ENCODE measurements at regions not wholly inside any gene's neighbourhood (a gene's known extent, or its start where the extent isn't known, plus 50 kb on each side); places are given as distances from the start of the nearest gene placed in this dataset.

DNA sequence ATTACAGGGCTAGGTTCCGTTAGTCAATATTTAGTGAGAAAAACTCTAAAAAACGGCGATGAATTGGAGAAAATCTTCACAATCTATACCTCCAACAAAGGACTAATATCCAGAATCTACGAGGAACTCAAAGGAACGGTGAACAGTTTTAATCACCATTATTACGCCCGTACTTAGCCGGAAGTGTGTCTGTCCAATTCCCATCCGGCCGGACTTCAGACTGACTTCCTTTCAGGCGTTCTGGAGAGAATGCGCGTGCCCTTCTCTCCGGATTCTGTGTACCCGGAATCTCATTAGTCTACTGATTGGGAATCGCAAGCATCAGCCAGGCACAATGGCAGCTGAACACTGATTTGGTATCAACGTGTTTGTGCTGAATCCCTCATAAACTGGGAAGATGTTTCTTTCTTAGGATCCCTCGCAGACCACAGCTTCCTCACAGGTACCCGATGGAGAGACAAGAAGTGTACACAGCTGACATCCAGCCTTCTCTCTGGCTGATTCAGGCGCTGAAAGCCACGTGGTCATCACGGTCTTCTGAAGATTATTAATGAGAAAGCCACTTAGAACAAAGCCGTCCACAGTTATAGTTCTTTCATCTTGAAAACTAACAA lies 239.9 kb downstream of the ZNF516 start:
- DNase-seq (ENCODE audit: low read depth), result peak; percentile 18
- peak overlapping the region; percentile 58 for H3K4me3 ChIP-seq (ENCODE audit: low read depth, low read length)

DNA sequence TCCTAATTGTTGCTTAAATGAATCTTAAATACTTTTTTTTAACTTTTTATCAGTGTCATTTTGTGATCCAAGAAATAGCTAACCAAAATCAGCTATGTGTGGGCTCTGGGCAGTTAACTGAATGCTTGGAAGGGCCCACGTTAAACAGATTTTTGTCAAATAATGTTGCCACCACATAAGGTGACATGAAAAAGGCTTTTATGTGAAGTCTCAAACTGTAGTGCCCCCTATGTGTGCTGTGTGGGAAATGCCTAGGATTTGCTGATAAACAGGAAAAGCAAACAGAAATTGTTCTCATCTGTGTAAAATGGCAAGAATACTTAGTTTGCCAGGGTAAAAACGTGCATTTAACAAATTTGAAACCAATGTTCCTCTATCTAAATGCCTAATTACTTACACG lies 242.2 kb downstream of the ZNF516 start:
- no peak overlapping the region for H3K4me3 ChIP-seq (ENCODE audit: low read depth, low read length)
- TF ChIP-seq, protein P1, sequence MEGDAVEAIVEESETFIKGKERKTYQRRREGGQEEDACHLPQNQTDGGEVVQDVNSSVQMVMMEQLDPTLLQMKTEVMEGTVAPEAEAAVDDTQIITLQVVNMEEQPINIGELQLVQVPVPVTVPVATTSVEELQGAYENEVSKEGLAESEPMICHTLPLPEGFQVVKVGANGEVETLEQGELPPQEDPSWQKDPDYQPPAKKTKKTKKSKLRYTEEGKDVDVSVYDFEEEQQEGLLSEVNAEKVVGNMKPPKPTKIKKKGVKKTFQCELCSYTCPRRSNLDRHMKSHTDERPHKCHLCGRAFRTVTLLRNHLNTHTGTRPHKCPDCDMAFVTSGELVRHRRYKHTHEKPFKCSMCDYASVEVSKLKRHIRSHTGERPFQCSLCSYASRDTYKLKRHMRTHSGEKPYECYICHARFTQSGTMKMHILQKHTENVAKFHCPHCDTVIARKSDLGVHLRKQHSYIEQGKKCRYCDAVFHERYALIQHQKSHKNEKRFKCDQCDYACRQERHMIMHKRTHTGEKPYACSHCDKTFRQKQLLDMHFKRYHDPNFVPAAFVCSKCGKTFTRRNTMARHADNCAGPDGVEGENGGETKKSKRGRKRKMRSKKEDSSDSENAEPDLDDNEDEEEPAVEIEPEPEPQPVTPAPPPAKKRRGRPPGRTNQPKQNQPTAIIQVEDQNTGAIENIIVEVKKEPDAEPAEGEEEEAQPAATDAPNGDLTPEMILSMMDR (IDR thresholded peaks at IDR 0.05; ENCODE audit: insufficient read depth, low read depth, low read length), result peak; percentile 58
- peak; percentile 25 for DNase-seq (ENCODE audit: low read depth)

More for the DNA sequence above, 239.9 kb downstream of the ZNF516 start:
- TF ChIP-seq, protein P1 (IDR thresholded peaks at IDR 0.05; ENCODE audit: insufficient read depth, low read depth, low read length), result no peak

DNA sequence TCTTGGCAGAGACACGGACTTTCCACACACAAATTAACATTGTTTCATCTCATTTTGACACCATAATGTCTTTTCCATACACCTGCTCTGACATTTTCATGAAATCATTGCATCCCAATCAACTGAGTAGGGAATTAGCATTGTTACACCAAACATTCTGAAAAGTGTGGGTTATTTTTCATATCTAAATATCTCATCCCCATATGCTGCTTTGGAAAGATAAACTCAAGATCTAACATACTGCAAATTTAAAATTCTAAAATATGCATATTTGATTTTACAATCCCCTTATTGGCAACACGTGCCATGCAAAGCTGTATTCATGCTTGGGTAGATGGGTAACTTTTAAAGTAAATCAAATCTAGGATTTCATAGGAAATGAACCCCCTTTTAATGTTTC lies 242.9 kb downstream of the ZNF516 start:
- TF ChIP-seq, protein P1 (IDR thresholded peaks at IDR 0.05; ENCODE audit: insufficient read depth, low read depth, low read length), result no peak
- no peak for DNase-seq (ENCODE audit: low read depth)
- H3K4me3 ChIP-seq (ENCODE audit: low read depth, low read length), result no peak overlapping the region

DNA sequence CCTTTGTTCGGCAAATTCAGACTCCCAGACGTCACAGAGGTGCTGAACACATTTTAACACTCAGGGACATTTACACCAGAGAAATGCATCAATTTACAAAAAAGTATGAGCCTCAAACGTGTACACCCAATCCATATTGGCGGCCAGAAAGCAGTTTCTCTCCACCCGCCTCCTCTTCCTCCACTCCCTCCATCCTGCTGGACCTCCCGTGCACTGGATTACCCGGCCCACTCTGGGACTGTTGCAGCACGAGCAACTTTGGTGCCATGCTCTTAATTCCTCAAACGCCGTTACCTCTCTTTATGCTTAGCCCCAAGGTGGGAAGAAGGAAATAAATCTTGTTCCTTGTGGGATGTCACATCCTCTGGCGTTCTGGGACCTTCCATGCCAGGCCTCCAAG lies 243.4 kb downstream of the ZNF516 start:
- H3K4me3 ChIP-seq (ENCODE audit: low read depth, low read length), result no peak overlapping the region
- DNase-seq (ENCODE audit: low read depth), result no peak
- TF ChIP-seq, protein P1 (IDR thresholded peaks at IDR 0.05; ENCODE audit: insufficient read depth, low read depth, low read length), result no peak

DNA sequence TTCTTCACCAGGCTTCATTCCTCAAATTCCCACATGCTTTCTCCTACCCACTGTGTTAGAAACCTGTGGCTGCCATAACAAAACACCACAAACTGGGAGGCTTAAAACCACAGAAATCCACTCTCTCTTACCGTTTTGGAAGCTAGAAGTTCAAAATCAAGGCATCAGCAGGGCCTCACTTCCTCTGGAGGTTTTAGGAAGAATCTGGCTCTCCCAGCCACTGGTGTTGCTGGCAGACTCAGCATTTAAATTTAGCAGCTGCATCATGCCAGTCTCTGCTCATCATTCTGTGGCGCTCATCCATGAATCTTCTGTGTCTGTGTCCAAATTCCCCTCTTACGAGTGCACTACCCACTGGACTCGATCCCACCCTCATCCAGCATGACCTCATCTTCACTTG lies 248.5 kb downstream of the ZNF516 start:
- TF ChIP-seq, protein P1 (IDR thresholded peaks at IDR 0.05; ENCODE audit: insufficient read depth, low read depth, low read length), result no peak
- no peak for DNase-seq (ENCODE audit: low read depth)
- no peak overlapping the region for H3K4me3 ChIP-seq (ENCODE audit: low read depth, low read length)

DNA sequence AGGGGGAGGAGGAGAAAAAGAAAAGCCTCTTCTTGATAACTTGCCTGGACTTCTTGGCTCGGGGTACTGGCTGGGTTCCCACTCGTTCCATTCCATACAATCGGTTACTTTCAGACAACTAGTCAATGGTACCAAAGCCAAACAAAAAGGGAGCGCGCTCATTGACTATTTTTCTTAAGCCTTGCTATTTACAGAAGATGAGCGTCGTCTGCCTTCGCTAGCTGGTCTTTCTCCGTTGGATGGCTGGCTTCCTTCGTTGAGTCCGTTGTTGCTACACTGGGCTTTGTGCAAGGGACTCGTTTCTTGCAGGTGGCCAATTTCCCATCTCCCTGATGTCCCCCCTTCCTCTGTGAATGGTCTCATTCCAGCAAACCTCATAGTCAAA lies 260.4 kb downstream of the ZNF516 start:
- no peak overlapping the region for H3K4me3 ChIP-seq (ENCODE audit: low read depth, low read length)
- TF ChIP-seq, protein P1 (IDR thresholded peaks at IDR 0.05; ENCODE audit: insufficient read depth, low read depth, low read length), result no peak
- DNase-seq (ENCODE audit: low read depth), result no peak

Data from fibroblast of villous mesenchyme (primary cell).